Stimulated activated naive CD4-positive, alpha-beta T cell treated with Interleukin-2 at 50 U/mL for 16 hours (primary cell): ENCODE measurements at regions not wholly inside any gene's neighbourhood (a gene's known extent, or its start where the extent isn't known, plus 50 kb on each side); places are given as distances from the start of the nearest gene placed in this dataset.
"Not testable (repeated sequence)": the region's sequence is repeated elsewhere in the genome, so short reads cannot be mapped to it uniquely, and the experiment has no call there.

ENCODE experiments used
- DNase-seq: peaks from one replicate; lab custom pipeline; 2025; lab: John Stamatoyannopoulos, UW

DNA sequence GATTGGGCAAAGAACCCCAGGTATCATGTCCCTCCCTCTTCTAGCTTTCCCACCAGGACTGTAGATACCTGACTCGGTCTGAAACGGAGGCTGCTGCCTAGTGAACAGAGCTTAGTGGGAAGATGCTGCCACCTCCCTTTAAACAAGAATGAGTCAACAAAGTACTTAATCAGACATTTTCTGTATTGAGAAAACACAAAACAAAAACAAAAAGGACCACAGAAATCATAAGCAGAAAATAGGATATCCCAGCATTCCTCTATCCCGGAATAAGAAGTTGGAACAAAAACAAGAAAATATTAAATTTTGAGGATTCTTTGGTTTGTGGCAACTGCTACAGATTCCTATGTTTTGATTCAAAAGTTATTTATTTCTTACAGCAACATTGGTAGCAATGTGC, 51.7 kb upstream of the COL8A1 start:
- no peak for DNase-seq

DNA sequence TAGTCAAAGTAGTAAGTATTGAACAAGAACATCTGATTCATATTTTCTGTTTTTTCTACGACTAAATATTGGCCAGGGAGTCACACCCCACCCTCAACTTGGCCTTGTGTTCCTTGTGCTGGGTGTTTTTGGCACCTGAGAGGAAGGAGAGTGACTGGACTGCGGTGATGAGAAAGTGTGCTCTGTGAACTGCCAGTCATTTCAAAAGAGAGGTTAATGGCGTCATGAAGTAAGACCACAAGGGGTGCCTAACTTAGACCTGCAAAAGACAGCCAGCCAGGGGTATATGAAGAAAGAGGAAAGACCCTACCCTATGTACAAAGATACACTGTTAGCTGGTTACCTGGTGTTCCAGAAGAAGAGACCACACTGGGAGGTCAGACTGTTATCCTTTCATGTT, 58.4 kb upstream of the COL8A1 start:
- no peak for DNase-seq

DNA sequence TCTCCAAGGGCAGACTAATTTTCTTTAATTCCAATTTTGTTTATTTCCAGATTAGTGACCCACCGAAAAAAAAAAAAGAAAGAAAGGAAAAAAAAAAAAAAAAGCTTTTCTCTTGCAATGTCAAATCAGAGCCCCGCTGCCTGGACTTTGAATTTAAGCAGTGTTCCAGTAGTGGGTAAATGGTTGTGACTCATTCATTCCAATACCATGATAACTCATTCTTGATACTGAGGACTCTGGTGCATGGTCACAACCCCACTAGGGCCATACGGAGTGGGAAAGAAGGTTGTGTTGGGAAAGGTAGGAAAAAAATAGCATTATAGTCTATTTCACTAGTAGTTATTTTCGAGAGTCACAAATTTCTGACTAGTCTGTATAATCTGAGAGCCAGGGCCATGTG, 59.1 kb upstream of the COL8A1 start:
- no peak for DNase-seq

DNA sequence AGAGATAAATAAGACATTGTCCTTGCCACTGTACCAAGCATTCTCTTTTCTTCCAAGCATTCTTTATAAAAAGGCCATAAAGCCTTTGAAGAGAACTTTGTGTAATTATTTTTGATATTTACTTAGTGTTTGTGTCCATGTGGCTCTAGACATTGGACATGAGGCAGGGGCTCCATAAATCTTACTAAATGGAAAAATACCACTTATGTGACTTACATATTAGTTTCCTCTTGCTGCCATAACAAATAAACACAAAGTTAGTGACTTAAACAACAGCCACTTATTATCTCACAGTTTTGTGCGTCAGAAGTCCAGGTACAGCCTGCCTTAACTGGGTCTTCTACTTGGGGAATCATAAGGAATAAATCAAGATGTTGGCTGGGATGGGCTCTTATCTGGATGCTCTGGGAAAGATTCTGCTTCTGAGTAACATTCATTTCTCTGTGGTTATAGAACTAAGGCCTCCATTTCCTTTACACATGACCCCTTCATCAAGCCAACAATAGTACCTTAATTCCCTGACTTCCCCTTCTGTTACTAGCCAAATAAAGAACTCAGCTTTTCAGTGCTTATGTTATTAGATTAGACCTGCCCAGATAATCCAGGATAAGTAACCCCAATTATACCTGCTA, 59.9 kb upstream of the COL8A1 start:
- DNase-seq, result no peak

DNA sequence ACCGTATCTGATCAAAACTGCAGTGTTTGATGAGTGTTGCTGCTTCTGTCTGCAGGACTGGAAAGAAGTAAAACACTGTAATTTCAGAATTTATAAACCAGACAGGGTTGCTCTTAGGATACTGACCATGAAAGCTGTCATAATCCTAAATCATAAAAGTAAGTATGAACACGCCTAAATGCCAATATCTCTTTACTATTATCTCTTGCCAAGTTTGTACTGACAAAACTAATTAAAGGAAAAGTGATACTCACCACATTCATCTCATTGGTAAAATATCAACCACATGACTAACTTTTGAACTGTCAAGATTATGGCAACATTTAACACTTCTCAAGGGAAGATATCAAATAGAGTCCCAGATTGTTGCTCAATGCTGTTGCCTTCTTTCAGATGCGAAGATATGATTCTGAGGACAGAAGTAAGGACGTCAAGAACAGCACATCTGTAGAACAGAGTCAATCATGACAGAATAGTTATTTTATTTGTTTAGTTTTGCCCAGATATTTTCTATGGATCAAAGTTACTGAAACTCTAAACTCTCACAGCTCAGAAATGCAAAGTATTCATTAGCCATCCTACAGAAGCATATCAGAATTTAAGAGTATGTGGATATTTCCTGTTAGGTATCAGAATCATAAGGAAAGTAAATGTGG, 61.4 kb upstream of the COL8A1 start:
- no peak for DNase-seq

DNA sequence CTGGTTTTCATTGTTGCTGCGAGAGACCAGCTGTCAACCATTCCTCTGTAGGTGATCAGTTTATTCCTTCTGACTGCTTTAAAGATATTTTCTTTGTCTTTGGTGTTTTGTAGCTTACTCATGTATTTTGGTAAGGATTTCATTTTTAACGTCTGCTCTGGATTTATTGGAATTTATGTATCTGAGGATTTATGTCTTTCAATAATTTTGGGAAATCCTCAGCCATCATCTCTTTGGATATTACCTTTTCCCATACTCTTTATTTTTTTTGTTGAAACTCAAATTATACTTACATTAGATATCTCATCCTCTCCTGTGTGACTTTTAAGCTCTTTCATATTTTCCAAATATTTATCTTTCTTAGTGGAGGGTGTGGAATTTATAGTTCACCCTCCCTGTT, 62.7 kb upstream of the COL8A1 start:
- no peak for DNase-seq

DNA sequence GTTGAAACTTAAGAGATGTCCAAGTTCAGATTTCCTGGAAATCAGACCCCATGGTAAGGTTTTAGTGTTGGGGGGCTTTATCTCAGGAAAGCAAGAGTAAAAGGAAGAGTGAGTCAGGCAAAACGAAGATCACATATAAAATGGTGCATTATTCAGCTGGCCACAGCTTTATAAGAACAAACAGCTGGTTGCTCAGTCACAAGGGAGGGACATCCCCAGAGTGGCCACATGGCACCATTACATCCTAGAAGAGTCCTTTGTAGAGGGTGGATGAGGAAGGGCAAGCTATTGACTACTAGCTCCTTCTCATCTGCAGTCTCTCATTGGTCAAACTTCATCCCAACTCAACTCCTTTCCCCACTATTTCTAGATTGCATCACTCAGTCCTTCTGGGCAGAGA, 68.3 kb upstream of the COL8A1 start:
- no peak for DNase-seq

DNA sequence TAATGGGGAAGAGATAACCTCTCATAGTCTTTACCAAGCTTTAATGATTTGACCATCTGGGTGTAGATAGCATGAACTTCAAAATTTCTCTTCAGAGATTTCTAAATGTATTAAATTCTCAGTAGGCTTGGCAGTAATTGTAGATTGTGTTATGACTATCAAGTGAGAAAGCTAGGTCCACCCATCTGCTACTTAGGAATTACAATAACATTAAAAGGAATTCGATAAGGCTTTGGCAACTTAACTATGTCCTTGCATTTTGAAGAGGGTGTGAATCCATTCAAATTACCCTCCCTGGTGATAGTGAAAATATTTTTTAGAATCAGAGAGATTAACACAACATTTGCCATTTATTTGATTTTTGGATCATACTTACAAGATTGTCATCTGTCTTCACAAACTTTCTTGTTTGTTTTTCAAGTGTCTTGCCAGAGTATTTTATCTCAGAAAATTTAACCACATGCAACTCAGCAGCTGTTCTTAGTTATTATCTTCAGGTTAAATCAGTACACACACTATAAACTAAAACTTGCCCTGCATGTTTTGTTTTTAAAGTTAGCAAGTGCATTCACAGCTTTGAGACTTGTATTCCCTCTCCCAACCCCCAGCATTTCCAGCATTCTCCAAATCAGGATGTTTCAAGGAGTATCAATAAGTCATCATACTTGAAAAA, 69.6 kb upstream of the COL8A1 start:
- no peak for DNase-seq

DNA sequence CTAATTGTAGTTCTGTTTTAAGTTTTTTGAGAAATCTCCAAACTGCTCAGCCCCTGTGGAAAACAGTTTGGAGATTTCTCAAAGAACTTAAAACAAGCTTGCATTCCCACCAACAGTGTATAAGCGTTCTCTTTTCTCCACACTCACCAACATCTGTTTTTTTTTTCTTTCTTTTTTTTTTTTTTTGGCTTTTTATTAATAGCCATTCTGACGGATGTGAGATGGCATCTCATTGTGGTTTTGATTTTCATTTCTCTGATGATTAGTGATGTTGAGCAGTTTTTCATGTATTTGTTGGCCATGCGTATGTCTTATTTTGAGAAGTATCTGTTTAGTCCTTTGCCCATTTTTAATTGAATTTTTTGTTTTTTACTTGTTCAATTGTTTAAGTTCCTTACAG, 73.1 kb upstream of the COL8A1 start:
- DNase-seq, result no peak

DNA sequence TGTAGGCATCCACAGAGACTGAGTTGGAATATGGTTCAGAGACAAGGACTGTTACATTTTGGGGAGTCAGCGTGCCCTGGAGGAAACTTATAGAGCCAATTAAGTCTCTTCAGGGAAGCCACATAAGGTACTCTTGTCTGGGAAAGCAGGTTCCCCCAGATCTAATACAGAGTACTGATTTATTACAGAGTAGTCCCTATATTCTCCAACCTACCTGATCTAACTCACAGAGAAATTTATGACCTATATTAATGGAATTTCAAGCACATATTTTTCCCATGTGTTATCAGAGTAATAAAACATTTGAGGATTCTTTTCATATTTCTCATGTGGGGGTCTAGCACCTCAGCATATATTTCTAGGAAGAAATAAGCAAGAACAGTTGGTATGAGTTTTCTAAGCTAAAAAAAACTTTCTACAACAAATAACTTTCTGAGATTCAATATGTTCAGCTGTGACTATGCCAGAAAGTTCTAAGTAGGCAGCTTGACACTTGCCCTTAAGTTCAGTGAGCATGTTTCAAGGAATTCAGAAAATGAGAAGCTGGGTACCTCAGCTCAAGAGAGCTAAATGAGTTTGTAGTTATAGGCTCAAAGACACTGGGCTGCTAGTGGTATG, 75.3 kb upstream of the COL8A1 start:
- no peak for DNase-seq

DNA sequence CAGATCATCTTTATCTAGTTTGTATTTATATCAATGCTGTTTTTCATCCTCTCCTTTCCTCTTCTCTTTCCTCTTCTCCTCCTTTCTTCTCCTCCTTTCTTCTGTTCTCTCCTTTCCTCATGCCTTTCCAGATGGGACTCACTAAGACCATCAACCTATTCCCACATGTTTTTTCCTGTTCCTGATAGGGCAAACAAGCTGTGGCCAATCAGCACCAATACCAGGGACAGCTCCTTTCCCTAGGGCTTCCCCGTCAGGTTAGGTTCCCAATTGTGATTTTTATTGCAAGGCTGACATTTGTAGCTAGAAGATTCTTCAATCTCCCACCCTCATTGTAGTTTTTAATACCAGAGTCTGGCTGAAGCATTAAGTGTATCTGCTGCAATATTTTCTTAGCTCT, 76.3 kb upstream of the COL8A1 start:
- DNase-seq, result no peak

DNA sequence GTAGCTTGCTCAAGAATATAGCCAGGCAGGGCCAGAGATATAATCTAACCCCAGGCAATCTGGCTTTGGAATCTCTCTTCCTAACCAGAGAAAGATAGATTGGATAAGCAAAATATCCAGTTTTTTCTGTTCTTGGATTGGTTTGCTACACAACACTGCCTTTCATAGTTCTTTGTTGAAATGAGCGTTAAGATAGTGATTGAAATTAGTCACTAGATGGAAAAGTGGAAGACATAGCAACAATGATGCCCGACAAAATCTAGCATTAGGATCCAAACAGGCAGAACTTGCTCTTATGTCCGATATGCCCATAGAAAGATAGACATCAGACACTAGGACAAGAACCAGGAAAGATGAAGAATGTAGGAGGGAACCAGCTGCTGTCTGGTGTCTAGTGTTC, 77.3 kb upstream of the COL8A1 start:
- DNase-seq, result no peak

DNA sequence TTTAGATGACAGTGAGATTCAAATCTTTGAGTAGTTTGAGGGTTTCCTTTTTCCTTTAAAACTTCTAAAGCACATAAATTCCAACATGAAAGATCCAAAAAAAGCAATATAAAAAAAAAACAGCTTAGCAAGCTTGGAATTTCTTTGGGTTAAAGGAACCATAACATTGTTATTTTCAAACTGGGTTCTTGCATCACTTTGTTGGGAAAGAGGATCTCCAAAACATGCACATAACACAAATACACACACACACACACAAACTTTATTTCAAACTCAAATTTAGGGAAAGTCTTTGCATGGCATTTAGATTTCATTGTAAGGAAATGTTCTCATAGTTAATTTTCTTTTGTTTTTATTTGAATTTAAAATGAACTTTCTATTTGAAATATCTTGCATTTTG, 79.2 kb upstream of the COL8A1 start:
- DNase-seq, result no peak

DNA sequence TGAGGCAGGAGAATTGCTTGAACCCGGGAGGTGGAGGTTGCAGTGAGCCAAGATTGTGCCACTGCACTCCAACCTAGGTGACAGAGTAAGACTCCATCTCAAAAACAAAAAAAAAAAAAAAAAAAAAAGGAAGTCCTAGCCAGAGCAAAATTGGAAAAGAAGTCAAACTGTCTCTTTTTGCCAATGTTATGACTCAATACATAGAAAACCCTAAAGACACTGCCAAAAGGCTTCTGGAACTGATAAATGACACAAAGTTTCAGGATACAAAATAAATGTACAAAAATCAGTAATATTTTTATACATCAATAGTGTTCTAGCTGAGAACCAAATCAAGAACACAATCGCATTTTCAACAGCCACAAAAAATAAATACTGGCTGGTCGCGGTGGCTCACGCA, 82.5 kb upstream of the COL8A1 start:
- DNase-seq, result not testable (repeated sequence)

DNA sequence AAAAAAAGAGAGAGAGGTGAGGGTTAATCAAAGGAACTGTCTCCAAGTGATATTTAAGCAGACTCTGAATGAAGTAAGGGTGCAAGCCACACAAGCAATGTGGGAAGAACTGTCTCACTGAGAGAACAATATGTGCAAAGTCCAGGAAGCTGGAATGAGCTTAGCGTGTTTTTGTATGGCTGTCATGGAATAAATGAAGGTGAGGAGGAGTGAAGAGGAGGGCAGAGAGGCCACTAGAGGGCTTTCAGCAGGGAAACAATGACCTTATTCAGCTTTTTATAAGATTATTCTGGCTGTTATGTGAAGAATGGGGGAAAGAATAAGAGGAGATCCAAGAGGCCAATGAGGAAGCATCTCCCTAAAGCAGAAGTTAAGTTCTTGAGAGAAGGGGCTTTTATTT, 86.9 kb upstream of the COL8A1 start:
- DNase-seq, result no peak

DNA sequence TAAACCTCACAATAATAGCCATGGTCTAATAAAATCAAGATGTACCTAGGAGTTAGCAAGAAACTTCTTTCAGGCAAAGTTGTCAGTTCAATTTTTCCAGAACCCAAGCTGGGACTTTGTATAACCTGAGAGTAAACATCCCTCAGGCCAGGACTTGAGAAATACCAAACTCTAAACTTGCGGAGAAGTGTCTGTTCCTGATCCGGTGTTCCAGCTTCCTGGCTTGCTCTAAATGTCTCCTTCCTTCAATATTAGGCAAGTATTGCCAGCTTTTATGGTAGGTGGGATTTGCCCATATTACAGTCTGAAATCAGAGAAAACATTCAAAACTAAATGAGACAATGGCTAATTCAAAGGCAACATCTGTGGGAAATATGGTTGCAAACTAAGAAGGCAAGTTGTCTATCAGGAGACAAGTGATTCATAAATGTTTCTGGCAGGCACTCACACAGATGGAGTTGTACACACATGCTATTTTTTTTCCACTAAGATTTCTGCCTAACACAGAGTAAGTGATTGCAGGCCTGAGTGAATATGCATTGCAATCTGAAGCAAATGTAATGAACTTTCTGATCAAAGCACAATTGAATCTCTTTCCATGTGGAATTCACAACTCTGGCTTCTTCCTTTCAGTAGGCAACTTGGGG, 88.3 kb upstream of the COL8A1 start:
- no peak for DNase-seq

DNA sequence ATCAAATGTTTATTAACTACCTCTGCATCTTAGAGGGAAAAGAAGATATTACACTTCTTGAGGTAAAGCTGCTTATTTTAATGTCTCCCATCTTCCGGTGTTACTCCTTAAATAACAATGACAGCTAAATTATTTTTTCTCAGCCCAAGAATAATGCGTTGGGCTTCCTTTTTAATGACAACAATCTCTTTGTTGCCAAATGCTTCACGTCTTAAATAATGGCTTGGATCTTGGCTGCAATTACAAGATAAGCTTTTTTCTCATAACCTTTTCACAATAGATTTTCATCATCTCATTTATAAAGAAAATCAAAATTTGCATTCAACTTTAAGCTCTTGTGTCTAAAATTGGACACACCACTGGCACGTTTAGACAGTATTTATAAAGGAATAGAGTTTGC, 89.2 kb upstream of the COL8A1 start:
- no peak for DNase-seq

DNA sequence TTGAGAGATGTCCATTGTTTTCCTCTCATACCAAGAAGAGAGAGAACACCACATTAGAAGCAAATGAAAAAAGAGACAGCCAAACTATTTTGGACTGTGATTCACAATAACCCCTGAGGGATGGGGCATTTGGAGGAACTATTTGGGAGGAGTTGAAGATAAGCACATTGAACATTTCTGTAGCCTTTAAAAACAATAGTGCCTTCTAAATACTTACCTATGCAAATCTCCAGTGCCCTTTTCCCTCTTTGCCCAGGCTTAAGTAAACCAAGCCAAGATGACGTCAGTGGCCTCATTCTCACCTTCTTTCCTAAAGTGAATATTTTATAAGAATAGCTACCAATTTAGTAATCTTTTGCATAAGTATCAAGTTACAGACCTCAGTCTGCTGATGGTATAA, 89.7 kb upstream of the COL8A1 start:
- no peak for DNase-seq

DNA sequence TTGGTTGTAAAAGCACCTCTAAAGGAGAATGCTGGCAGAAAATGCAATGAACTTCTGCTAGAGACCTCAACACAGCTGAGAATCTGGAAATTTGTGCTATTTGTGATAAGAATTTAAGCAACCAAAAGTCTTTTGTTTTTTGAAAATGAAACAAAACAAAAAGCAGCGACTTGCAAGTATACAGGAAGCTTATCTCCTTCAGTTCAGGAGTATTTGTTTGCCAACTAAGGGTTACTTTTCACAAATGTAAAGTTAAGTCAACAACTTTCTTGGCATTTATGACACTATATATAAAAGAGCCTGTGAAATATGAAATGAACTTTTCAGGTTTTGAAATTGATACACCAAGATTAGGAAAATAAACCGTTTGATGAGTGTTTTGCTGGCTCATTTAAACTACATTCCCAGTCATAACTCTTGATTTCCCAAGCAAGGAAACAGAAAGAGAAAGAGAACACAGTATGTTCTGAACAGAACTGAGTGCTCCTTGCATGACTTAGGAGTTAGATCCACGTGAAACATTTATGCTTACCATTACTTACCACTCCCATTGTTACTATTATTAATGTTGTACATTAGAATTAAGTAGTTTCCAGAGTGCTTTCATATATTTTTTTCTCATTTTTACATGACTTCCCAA, 92.3 kb upstream of the COL8A1 start:
- no peak for DNase-seq

DNA sequence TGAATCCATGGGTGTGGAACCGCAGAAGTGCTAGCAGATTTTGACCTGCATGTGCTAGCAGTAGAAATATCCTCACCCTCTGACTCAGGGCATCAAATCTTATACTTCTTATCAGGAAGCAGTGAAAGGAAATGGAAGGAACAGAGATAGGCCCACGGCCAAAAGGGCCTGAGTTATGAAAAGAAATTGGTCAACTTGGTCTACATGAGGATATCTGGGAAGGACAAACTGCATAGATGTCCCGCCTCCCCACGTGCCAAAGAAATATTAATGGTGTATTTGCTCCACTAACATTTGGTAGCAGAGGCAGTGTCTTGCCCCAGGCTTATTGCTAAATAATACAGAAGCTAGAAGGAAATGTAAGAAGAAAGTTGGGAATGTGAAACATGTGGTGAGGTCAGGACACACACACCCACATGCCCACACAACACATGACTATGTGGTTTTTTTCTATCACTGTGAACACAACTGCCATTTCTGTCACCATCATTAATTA, 93.6 kb upstream of the COL8A1 start:
- no peak for DNase-seq

DNA sequence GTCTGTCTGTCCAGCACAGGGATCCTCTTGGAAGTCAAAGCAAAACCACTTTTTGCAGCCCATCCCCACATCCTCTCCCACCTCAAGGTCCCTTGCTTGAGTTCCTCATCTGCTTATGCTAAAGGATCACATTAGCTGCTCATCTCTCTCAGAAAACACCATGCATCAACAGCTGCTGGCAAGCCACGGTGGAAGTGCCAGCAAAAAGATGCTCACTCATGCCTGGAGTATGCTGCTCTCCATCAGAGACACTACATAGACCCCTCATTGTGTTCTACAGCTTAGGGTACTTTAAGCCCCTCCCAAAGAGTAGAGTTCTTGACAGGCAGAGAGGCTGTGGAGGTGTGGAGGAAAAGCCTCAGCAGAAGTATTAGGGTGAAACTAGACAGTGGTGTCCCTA, 94.6 kb upstream of the COL8A1 start:
- DNase-seq, result no peak
